OCI-LY7 (cell line): ENCODE measurements at regions not wholly inside any gene's neighbourhood (a gene's known extent, or its start where the extent isn't known, plus 50 kb on each side); places are given as distances from the start of the nearest gene placed in this dataset.

Experiments used
- BruUV-seq: library from RNA; stranded (reverse); fragments of 400-500 nt; replicated peaks from 2 replicates; lab custom pipeline; 2021; lab: Mats Ljungman, UMichigan
- CTCF ChIA-PET: fragments of 300-600 bp; sonication (Branson Sonifier 250); formaldehyde crosslinking; loops from one replicate; lab custom pipeline; 2022; ENCODE audit warnings: antibody characterized with exemption; ENCODE audit not compliant: unreplicated experiment; lab: Charles Lee
- POLR2A ChIA-PET: fragments of 300-600 bp; sonication (Branson Sonifier 250); formaldehyde crosslinking; loops from one replicate; lab custom pipeline; 2022; ENCODE audit warnings: antibody characterized with exemption; lab: Charles Lee
- DNase-seq: peaks from one replicate; pipeline ENCODE4 v3.0.0-alpha.2; 2015; ENCODE audit warnings: low spot score
- H2AFZ ChIP-seq: fragments of 200-600 bp; sonication (generic), shearing (Covaris generic); 2 replicates; pipeline ENCODE4 v1.6.1; 2014; ENCODE audit warnings: mild to moderate bottlenecking, antibody characterized with exemption, low read length, moderate library complexity
- H3K27ac ChIP-seq: fragments of 200-600 bp; sonication (generic); 2 replicates; pipeline ENCODE4 v1.5.1; 2014; ENCODE audit warnings: mixed run types, low read depth, mild to moderate bottlenecking, moderate library complexity, low read length, inconsistent platforms; ENCODE audit not compliant: poor library complexity, severe bottlenecking
- H3K36me3 ChIP-seq: fragments of 200-600 bp; sonication (generic); 2 replicates; pipeline ENCODE4 v1.6.1; 2014; ENCODE audit warnings: mild to moderate bottlenecking, antibody characterized with exemption, low read length, moderate library complexity, mixed read lengths; ENCODE audit not compliant: insufficient read depth
- H3K4me1 ChIP-seq: fragments of 200-600 bp; sonication (generic); 2 replicates; pipeline ENCODE4 v1.5.1; 2014; ENCODE audit warnings: mild to moderate bottlenecking, low read length; ENCODE audit not compliant: insufficient read depth, poor library complexity, severe bottlenecking
- H3K4me2 ChIP-seq: fragments of 200-600 bp; sonication (generic); 2 replicates; pipeline ENCODE4 v1.6.1; 2014; ENCODE audit warnings: mild to moderate bottlenecking, low read length
- H3K4me3 ChIP-seq: fragments of 200-600 bp; sonication (generic); 2 replicates; pipeline ENCODE4 v1.5.1; 2014; ENCODE audit warnings: mild to moderate bottlenecking, low read depth, low read length; ENCODE audit not compliant: poor library complexity, severe bottlenecking
- H3K79me2 ChIP-seq: fragments of 200-600 bp; sonication (generic); 2 replicates; pipeline ENCODE4 v1.6.1; 2016; ENCODE audit warnings: low read depth, mild to moderate bottlenecking, low read length, moderate library complexity, mixed read lengths; ENCODE audit not compliant: insufficient read depth
- H3K9me2 ChIP-seq: fragments of 200-600 bp; sonication (generic); 2 replicates; pipeline ENCODE4 v1.6.1; 2016; ENCODE audit warnings: mild to moderate bottlenecking, low read length, mixed read lengths; ENCODE audit not compliant: insufficient read depth
- H3K9me3 ChIP-seq: fragments of 200-600 bp; sonication (generic); 2 replicates; pipeline ENCODE4 v1.6.1; 2014; ENCODE audit warnings: mild to moderate bottlenecking, mixed run types, low read length, mixed read lengths
- H4K20me1 ChIP-seq: fragments of 200-600 bp; sonication (generic); 2 replicates; pipeline ENCODE4 v1.6.1; 2014; ENCODE audit warnings: mild to moderate bottlenecking, antibody characterized with exemption, low read length, moderate library complexity, mixed read lengths; ENCODE audit not compliant: insufficient read depth
- CTCF ChIP-seq: fragments of 200-600 bp; sonication (generic); conservative IDR thresholded peaks from 2 replicates; pipeline ENCODE4 v1.5.1; 2014; ENCODE audit warnings: mild to moderate bottlenecking, antibody characterized with exemption, low read length, moderate library complexity, mixed read lengths
- EZH2phosphoT487 ChIP-seq: fragments of 200-600 bp; sonication (generic); IDR thresholded peaks from 2 replicates; pipeline ENCODE4 v1.6.1; 2018; ENCODE audit warnings: low read depth, borderline replicate concordance, mild to moderate bottlenecking, mixed run types, antibody characterized with exemption, low read length, moderate library complexity, mixed read lengths
- intact Hi-C: fragments of 100-400 bp; cut with micrococcal nuclease; formaldehyde crosslinking; loops from one replicate; pipeline ENCODE4 v1.10.0; 2022; ENCODE audit not compliant: unreplicated experiment

GRCh38 chr2:131419441-131419840, 55.5 kb upstream of the RAB6D start:
- Histone ChIP-seq H3K4me1 (no peaks in the 10 kb centered on the region), H3K27ac (no peak overlapping the region), H3K9me2 (no peaks in the 10 kb centered on the region), H4K20me1 (no peaks in the 10 kb centered on the region), H2AFZ (no peak overlapping the region), H3K9me3 (no peaks in the 10 kb centered on the region), H3K4me3 (no peak overlapping the region), H3K4me2 (no peak overlapping the region), H3K79me2 (no peaks in the 10 kb centered on the region), H3K36me3 (no peaks in the 10 kb centered on the region)
- no peak for DNase-seq
- TF ChIP-seq EZH2phosphoT487 (no peak), CTCF (no peak)
- ChIA-PET CTCF (no interaction called here), POLR2A (no interaction called here)
- no TSS peak for BruUV-seq
- intact Hi-C loops = loop anchor here (10.0 kb wide), 1 partner anchor 385 kb away; no protein-coding TSS in a partner anchor

GRCh38 chr2:131418625-131419024, 54.7 kb upstream of the RAB6D start:
- no peaks in the 10 kb centered on the region for H3K36me3 ChIP-seq
- ChIA-PET CTCF (no interaction called here), POLR2A (no interaction called here)
- H3K4me3 ChIP-seq = no peak overlapping the region
- H3K9me3 ChIP-seq = no peaks in the 10 kb centered on the region
- no peaks in the 10 kb centered on the region for H4K20me1 ChIP-seq
- H3K4me2 ChIP-seq = no peak overlapping the region
- H3K79me2 ChIP-seq = no peaks in the 10 kb centered on the region
- no peak overlapping the region for H2AFZ ChIP-seq
- intact Hi-C loops = loop anchor here (10.0 kb wide), 1 partner anchor 386 kb away; no protein-coding TSS in a partner anchor
- no peak for DNase-seq
- BruUV-seq = no TSS peak
- no peaks in the 10 kb centered on the region for H3K9me2 ChIP-seq
- TF ChIP-seq CTCF = no peak
- TF ChIP-seq EZH2phosphoT487 = no peak
- no peaks in the 10 kb centered on the region for H3K4me1 ChIP-seq
- no peak overlapping the region for H3K27ac ChIP-seq

GRCh38 chr2:131417886-131418285, 53.9 kb upstream of the RAB6D start:
- no peaks in the 10 kb centered on the region for H3K4me1 ChIP-seq
- no peak overlapping the region for H3K4me2 ChIP-seq
- TF ChIP-seq CTCF = no peak
- no peak for TF ChIP-seq EZH2phosphoT487
- H3K36me3 ChIP-seq = no peaks in the 10 kb centered on the region
- no peaks in the 10 kb centered on the region for H4K20me1 ChIP-seq
- ChIA-PET POLR2A (interaction anchor here (0.9 kb wide), 1 partner anchor 9 kb away, joined by 4 read pairs; no protein-coding TSS in a partner anchor), CTCF (no interaction called here)
- no peaks in the 10 kb centered on the region for H3K9me3 ChIP-seq
- H3K79me2 ChIP-seq = no peaks in the 10 kb centered on the region
- BruUV-seq = no TSS peak
- no peaks in the 10 kb centered on the region for H3K9me2 ChIP-seq
- no peak overlapping the region for H3K27ac ChIP-seq
- H3K4me3 ChIP-seq = no peak overlapping the region
- H2AFZ ChIP-seq = no peak overlapping the region
- DNase-seq = no peak
- intact Hi-C loops = loop anchor here (10.0 kb wide), 1 partner anchor 387 kb away; no protein-coding TSS in a partner anchor
